Endothelial cell of umbilical vein (primary cell): ENCODE measurements at regions not wholly inside any gene's neighbourhood (a gene's known extent, or its start where the extent isn't known, plus 50 kb on each side); places are given as distances from the start of the nearest gene placed in this dataset.

Experiments used
- BruUV-seq: library from RNA; stranded (reverse); fragments of 400-500 nt; replicated peaks from 2 replicates; lab custom pipeline; 2021; lab: Mats Ljungman, UMichigan
- CTCF ChIA-PET: fragments of 300-600, 350-600 bp; sonication (Branson Sonifier 250); formaldehyde crosslinking; loops from one replicate; lab custom pipeline; 2021; ENCODE audit warnings: antibody characterized with exemption, inconsistent platforms; lab: Charles Lee
- POLR2A ChIA-PET: fragments of 300-600, 350-600 bp; sonication (Branson Sonifier 250); formaldehyde crosslinking; loops from one replicate; lab custom pipeline; 2021; ENCODE audit warnings: antibody characterized with exemption, inconsistent platforms; lab: Charles Lee
- DNase-seq: peaks from one replicate; pipeline ENCODE4 v3.0.0-alpha.2; 2011; ENCODE audit warnings: low read depth, low spot score
- FAIRE-seq: peaks from 2 replicates; lab custom pipeline; 2011; peaks lifted over from hg19 to GRCh38; lab: Jason Lieb, UNC
- H2AFZ ChIP-seq: 2 replicates; pipeline ENCODE4 v1.6.0; 2012; ENCODE audit warnings: low read depth, low read length, control low read depth, inconsistent platforms
- H3K27ac ChIP-seq: 2 replicates; pipeline ENCODE4 v1.5.1; 2011; ENCODE audit warnings: low read depth, mild to moderate bottlenecking, control low read depth, low read length, moderate library complexity; ENCODE audit not compliant: insufficient read depth
- H3K27me3 ChIP-seq, 2 experiments: 2 replicates each; pipeline versions ENCODE4 v1.6.0 to v1.6.1; 2011; ENCODE audit warnings: low read length in 2 of 2, mixed read lengths in 1 of 2; ENCODE audit not compliant: control insufficient read depth in 2 of 2, insufficient read depth in 2 of 2
- H3K36me3 ChIP-seq, 2 experiments: 2 replicates in 1 of 2; 3 replicates in 1 of 2; pipeline ENCODE4 v1.5.1; 2011; ENCODE audit warnings: low read length in 2 of 2, mild to moderate bottlenecking in 1 of 2, moderate library complexity in 1 of 2; ENCODE audit not compliant: control insufficient read depth in 2 of 2, insufficient read depth in 2 of 2; ENCODE audit errors: extremely low read depth in 1 of 2
- H3K4me1 ChIP-seq: 3 replicates; pipeline ENCODE4 v1.5.1; 2011; ENCODE audit warnings: mild to moderate bottlenecking, low read length; ENCODE audit not compliant: control insufficient read depth, insufficient read depth; ENCODE audit errors: extremely low read depth
- H3K4me2 ChIP-seq: 2 replicates; pipeline ENCODE4 v1.6.1; 2011; ENCODE audit warnings: low read length, control low read depth, mixed read lengths; ENCODE audit not compliant: insufficient read depth
- H3K4me3 ChIP-seq, 3 experiments: fragments of 200-600 bp in 1 of 3; sonication (generic), shearing (Covaris generic) in 1 of 3; replicated peaks in 1 of 3; 2 replicates each; pipeline ENCODE4 v1.5.1; 2011 to 2016; ENCODE audit warnings: control low read depth in 3 of 3, low read length in 3 of 3, mild to moderate bottlenecking in 2 of 3, inconsistent platforms in 1 of 3, low read depth in 1 of 3, moderate library complexity in 1 of 3; ENCODE audit not compliant: insufficient read depth in 1 of 3
- H3K79me2 ChIP-seq: 2 replicates; pipeline ENCODE4 v1.6.0; 2012; ENCODE audit warnings: low read length, inconsistent platforms; ENCODE audit not compliant: control insufficient read depth, insufficient read depth
- H3K9ac ChIP-seq: replicated peaks from 2 replicates; pipeline ENCODE3; 2011; ENCODE audit warnings: low read length, control low read depth; ENCODE audit not compliant: insufficient read depth; ENCODE audit errors: extremely low read depth
- H3K9me1 ChIP-seq: replicated peaks from 3 replicates; pipeline ENCODE4 v1.6.0; 2011; ENCODE audit warnings: mild to moderate bottlenecking, low read length; ENCODE audit not compliant: control insufficient read depth, insufficient read depth; ENCODE audit errors: extremely low read depth
- H3K9me3 ChIP-seq: replicated peaks from 2 replicates; pipeline ENCODE4 v1.5.1; 2012; ENCODE audit warnings: low read length, inconsistent platforms; ENCODE audit not compliant: control insufficient read depth, insufficient read depth
- H4K20me1 ChIP-seq: replicated peaks from 2 replicates; pipeline ENCODE3; 2011; ENCODE audit warnings: mild to moderate bottlenecking, low read length; ENCODE audit not compliant: control insufficient read depth, insufficient read depth; ENCODE audit errors: extremely low read depth
- CTCF ChIP-seq, 2 donors: IDR thresholded peaks; 1 replicate in 1 of 2; 2 replicates in 1 of 2; pipeline ENCODE4 v1.5.1; 2011; ENCODE audit warnings: low read length in 2 of 2, mild to moderate bottlenecking in 2 of 2, moderate library complexity in 2 of 2, control low read depth in 1 of 2, inconsistent platforms in 1 of 2, low read depth in 1 of 2; ENCODE audit not compliant: insufficient read depth in 1 of 2; ENCODE audit errors: extremely low read depth in 1 of 2
- EZH2 ChIP-seq: IDR thresholded peaks from 2 replicates; pipeline ENCODE4 v1.6.1; 2012; ENCODE audit warnings: borderline replicate concordance, low read depth, mild to moderate bottlenecking, moderate library complexity, low read length, inconsistent platforms; ENCODE audit not compliant: severe bottlenecking
- FOS ChIP-seq: IDR thresholded peaks from 2 replicates; pipeline ENCODE4 v1.6.1; 2011; ENCODE audit warnings: mild to moderate bottlenecking, low read length, moderate library complexity, borderline replicate concordance; ENCODE audit not compliant: insufficient read depth
- GATA2 ChIP-seq: IDR thresholded peaks from 2 replicates; pipeline ENCODE4 v1.7.0; 2011; ENCODE audit warnings: low read depth, mild to moderate bottlenecking, moderate library complexity, mixed read lengths, low read length; ENCODE audit not compliant: insufficient read length, insufficient read depth
- JUN ChIP-seq: IDR thresholded peaks from 2 replicates; pipeline ENCODE4 v1.6.1; 2011; ENCODE audit warnings: borderline replicate concordance, low read depth; ENCODE audit not compliant: insufficient read length, insufficient read depth
- MYC ChIP-seq: IDR thresholded peaks from one replicate; pipeline ENCODE4 v1.6.1; 2011; ENCODE audit warnings: mild to moderate bottlenecking, low read depth, low read length
- POLR2A ChIP-seq: IDR thresholded peaks from 2 replicates; pipeline ENCODE4 v1.6.1; 2012; ENCODE audit warnings: low read depth, mild to moderate bottlenecking, control low read depth, low read length
- POLR2AphosphoS5 ChIP-seq: IDR thresholded peaks from 2 replicates; pipeline ENCODE4 v1.6.1; 2012; ENCODE audit warnings: low read depth, mild to moderate bottlenecking, control low read depth, low read length, moderate library complexity; ENCODE audit not compliant: insufficient read depth
- dilution Hi-C: fragments of 300-500 bp; cut with MboI; formaldehyde crosslinking; loops from one replicate; pipeline ENCODE4 v1.15.0; 2019; ENCODE audit warnings: low sequenced_read_pairs; ENCODE audit not compliant: extremely low pct_ligation_motif_present
- intact Hi-C: fragments of 100-400 bp; cut with micrococcal nuclease; formaldehyde crosslinking; loops from one replicate; pipeline ENCODE4 v1.10.0; 2022
- TF ChIP-seq, protein P1 (sequence below): IDR thresholded peaks from 2 replicates; pipeline ENCODE4 v1.6.1; 2011; ENCODE audit not compliant: insufficient read depth, insufficient read length

- Histone ChIP-seq H3K9me1 (no peaks in the 10 kb centered on the region), H3K9me3 (no peaks in the 10 kb centered on the region), H3K4me1 (no peaks in the 10 kb centered on the region), H3K27ac (no peak overlapping the region), H3K4me3 (no peak overlapping the region), H3K36me3 (no peaks in the 10 kb centered on the region), H3K9ac (no peak overlapping the region), H3K27me3 (no peaks in the 10 kb centered on the region), H3K79me2 (no peaks in the 10 kb centered on the region), H2AFZ (no peak overlapping the region), H4K20me1 (no peaks in the 10 kb centered on the region), H3K4me2 (no peak overlapping the region)
- no peak for DNase-seq
- FAIRE-seq = no peak
- no TSS peak for BruUV-seq
- no peak for TF ChIP-seq EZH2
- no peak for TF ChIP-seq POLR2A
- TF ChIP-seq FOS = no peak
- TF ChIP-seq GATA2 = no peak
- TF ChIP-seq MYC = no peak
- TF ChIP-seq, protein P1, sequence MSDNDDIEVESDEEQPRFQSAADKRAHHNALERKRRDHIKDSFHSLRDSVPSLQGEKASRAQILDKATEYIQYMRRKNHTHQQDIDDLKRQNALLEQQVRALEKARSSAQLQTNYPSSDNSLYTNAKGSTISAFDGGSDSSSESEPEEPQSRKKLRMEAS = no peak
- TF ChIP-seq JUN = no peak
- TF ChIP-seq POLR2AphosphoS5 = no peak
- no peak for TF ChIP-seq CTCF (IDR thresholded peaks at IDR 0.05; ENCODE audit: extremely low read depth in 1 of 2, insufficient read depth in 1 of 2, low read depth in 1 of 2, low read length in 2 of 2)
- dilution Hi-C loops = no loop called here
- intact Hi-C loops = no loop called here
- CTCF ChIA-PET = no interaction called here
- POLR2A ChIA-PET = no interaction called here
Measured at GRCh38 chr16:65244787-65245186, 122.9 kb upstream of the CDH11 start.
